Upper lobe of left lung (tissue), 4 donors: ENCODE measurements at regions not wholly inside any gene's neighbourhood (a gene's known extent, or its start where the extent isn't known, plus 50 kb on each side); places are given as distances from the start of the nearest gene placed in this dataset.

ENCODE experiments used
- EP300 ChIP-seq, 4 donors: sonication (generic); formaldehyde crosslinking; IDR thresholded peaks; one replicate each; pipeline ENCODE4 v1.5.1; 2017; ENCODE audit warnings: antibody characterized with exemption in 4 of 4, control low read depth in 2 of 4
- POLR2A ChIP-seq, 4 donors: fragments of 450-650 bp; IDR thresholded peaks; one replicate each; pipeline ENCODE4 v1.5.1; 2016 to 2017; ENCODE audit warnings: antibody characterized with exemption in 4 of 4, mild to moderate bottlenecking in 2 of 4
- POLR2AphosphoS5 ChIP-seq, 2 donors: sonication (generic); formaldehyde crosslinking; IDR thresholded peaks; one replicate each; pipeline ENCODE4 v1.5.1; 2017; ENCODE audit warnings: antibody characterized with exemption in 2 of 2
- TF ChIP-seq, protein P1 (sequence below), 6 experiments: fragments of 450-650 bp in 4 of 6; fragments of 200-600 bp in 2 of 6; sonication (generic) in 2 of 6; IDR thresholded peaks; one replicate each; pipeline ENCODE4 v1.5.1; 2016 to 2019; ENCODE audit warnings: antibody characterized with exemption in 6 of 6

DNA sequence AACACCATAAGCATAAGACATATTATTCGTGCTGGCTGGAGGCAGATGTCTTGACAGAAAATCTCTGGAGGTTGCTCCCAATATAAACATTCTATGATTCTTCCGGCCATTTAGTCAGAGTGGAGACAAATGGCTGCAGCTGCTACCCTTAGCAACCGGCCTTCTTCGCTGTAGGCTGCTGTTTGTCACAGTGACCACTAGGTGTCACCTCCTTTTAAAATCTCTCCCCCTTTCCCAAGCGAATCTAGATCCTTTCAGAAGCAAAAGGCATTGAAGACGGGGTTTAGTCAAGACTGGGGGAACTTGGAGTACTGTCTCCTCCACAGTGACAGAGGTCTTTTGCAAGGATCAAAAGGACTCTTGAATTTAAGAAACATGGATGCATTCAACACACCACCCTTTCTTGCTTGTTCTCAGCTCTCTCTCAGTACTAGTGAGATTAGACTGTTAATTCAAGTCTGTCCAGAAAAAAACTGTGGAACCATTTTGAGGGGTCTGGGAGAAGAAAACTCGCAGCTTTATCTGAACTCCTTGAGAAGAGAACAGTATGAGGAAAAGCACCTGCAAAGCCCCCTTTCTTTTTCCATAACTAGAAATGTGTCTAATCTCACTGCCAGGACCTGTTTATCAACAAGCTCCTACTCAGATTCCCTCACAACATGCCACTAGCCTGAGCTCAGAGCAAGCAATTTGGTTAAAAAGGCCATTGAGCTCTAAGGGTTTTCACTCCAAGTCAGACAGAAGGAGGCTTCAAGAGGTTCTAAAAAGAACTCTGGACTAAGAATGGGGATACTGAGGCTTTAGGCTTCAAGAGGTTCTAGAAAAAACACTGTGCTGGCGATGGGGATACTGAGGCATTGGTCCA, 408.3 kb upstream of the PLXNA2 start:
- TF ChIP-seq, protein P1, sequence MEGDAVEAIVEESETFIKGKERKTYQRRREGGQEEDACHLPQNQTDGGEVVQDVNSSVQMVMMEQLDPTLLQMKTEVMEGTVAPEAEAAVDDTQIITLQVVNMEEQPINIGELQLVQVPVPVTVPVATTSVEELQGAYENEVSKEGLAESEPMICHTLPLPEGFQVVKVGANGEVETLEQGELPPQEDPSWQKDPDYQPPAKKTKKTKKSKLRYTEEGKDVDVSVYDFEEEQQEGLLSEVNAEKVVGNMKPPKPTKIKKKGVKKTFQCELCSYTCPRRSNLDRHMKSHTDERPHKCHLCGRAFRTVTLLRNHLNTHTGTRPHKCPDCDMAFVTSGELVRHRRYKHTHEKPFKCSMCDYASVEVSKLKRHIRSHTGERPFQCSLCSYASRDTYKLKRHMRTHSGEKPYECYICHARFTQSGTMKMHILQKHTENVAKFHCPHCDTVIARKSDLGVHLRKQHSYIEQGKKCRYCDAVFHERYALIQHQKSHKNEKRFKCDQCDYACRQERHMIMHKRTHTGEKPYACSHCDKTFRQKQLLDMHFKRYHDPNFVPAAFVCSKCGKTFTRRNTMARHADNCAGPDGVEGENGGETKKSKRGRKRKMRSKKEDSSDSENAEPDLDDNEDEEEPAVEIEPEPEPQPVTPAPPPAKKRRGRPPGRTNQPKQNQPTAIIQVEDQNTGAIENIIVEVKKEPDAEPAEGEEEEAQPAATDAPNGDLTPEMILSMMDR (IDR thresholded peaks at IDR 0.05) = peak; percentile 55 to 79 (median 77)
- TF ChIP-seq POLR2A (IDR thresholded peaks at IDR 0.05) (no peak), EP300 (IDR thresholded peaks at IDR 0.05) (no peak), POLR2AphosphoS5 (IDR thresholded peaks at IDR 0.05) (no peak)
